T-helper 9 cell (primary cell): ENCODE measurements at regions not wholly inside any gene's neighbourhood (a gene's known extent, or its start where the extent isn't known, plus 50 kb on each side); places are given as distances from the start of the nearest gene placed in this dataset.
"Not testable (repeated sequence)": the region's sequence is repeated elsewhere in the genome, so short reads cannot be mapped to it uniquely, and the experiment has no call there.

Experiments
- DNase-seq: peaks from one replicate; pipeline ENCODE4 v3.0.0-alpha.2; 2020

DNA sequence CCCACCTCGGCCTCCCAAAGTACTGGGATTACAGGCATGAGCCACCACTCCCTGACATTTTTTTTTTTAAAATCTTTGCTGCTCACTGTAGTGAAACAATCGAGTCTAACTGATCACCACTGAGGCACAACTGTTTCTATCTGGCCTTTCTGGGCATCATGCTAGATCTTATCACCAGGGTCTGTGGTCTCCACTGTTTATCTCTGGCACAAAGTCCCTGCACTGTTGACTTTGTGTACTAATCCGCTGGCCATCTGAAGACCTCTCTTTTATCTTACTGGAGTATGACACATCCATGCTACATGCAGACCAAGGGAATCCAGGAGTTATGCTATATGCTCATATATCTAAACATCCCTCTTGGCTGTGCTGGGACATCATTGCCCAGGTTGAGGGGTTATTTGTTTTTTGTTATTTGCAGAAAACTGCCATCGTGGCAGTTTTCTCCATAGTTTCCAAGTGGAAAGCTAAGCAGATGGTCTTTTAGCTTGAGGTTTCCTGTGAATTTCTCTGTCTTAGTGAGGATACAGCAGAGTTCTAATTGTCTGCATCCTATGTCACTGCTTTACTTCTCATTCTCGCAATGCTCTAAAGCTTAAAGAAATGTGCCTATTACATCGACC lies 456.9 kb downstream of the CCER1 start:
- no peak for DNase-seq

DNA sequence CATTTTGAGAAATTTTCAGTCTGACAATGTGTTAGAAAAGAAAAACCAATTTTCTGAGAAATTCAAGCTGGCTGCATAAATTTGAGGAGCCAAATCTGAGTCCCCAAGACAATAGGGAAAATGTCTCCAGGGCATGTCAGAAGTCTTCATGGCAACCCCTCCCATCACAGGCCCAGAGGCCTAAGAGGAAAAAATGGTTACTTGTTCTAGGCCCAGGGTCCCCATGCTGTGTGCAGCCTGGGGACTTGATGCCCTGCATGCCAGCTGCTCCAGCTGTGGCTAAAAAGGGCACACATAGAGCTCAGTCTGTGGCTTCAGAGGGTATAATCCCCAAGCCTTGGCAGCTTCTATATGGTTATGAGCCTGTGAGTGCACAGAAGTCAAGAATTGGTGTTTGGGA lies 464.6 kb downstream of the CCER1 start:
- DNase-seq: no peak

DNA sequence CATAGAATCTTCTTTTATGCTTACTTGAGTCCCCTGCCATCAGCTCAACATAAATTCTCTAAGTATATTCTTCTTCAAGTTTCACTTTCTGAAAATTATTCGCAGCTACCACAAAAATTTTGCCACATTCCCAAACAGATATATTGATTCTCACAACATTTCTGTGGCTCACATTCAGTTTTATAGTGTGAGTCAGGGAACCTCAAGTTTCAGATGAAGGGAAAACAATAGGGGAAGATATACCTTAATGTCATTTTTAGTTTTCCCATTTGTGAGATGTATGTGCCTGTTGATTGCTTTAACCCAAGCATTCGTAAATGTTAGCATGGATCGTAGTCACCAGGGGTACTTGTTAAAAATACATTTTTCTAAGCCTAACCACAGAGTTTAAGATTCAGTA lies 465.8 kb downstream of the CCER1 start:
- no peak for DNase-seq

DNA sequence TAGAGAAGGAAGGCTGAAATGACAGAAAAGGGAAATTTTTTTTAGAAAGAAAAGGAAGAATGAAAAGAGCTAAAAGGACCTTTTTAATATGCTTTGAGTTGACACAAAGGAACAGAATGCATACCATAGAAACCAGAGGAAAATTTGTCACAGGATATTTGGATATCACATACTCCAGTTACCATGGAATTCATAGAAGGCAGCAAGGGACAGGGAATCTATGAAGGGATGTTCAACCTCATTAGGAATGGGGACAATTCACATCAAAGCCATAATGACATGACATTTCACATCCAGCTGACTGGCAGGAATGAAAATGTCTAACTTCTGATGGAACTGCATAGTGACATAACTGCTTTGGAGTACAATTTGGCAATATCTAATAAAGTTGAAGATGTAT lies 469.4 kb downstream of the CCER1 start:
- DNase-seq: no peak

DNA sequence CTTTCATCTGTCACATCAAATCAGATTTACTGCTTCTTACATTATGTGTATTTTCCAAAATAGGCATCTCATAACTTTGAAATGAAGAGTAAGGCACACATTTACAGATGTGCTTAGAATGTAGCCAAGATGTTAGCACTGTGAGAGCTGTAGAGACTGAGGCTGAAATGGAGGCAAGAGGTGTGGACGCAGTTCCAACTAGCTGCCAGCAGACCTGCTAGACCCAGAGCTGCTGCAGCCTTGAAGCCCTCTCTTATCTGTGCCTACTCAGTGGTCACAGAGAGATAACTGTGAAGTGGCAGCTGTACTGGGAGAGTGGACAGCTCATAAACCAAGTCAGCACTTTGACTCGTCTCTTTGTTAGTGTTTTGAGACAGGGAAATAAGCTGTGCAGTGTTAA lies 470.9 kb downstream of the CCER1 start:
- no peak for DNase-seq

DNA sequence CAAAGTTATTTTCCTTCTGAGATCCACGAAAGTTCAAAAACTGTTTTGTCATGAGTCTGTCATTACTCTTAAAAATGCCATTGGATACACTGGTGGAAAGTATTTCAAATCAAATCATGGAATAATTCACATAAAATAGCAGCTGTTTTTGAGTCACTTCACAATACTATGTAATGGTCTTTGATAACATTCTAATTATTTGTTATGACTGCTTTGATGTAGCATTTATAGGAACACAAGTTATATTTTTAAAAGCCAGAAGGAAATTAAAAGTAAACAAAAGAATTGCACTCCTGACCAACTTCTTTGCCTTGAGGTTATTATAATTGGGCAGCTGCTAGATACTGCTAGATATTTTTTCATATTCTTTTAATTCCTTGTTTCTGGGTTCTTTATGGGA lies 473.2 kb downstream of the CCER1 start:
- no peak for DNase-seq

DNA sequence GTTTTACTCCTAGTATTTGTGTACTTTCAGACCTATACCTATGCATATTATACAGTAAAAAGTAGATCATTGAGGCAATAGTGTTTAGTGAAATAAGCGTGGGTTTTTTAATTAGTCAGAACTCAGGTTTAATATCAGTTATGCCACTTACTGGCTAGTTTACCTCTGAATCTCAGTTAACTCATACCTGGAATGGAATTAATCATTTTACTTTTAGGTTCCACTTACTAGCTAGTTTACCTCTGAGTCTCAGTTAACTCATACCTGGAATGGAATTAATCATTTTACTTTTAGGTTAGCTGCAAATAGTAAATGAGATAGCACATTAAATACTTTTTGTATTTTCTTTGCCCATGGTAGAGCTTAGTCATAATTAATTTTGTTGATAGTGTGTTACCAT lies 475.7 kb downstream of the CCER1 start:
- DNase-seq: no peak

DNA sequence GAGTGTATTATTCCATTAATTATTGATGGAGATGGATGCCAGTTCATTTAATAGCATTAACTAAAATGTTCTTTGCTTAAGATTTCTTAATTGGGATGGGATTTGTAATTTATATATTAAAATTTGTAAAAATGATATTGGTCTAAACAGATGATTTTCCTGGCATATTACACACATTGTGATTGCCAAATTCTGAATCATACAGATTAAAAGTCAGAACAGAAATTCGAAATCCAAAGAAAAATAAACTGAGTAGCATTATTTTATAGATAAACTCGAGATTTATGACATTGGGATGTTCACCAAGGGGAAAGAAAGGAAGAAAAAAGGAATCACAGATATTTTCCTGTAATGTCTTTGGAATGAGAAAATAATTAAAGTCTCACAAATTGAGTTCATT lies 481.1 kb downstream of the CCER1 start:
- DNase-seq: no peak

DNA sequence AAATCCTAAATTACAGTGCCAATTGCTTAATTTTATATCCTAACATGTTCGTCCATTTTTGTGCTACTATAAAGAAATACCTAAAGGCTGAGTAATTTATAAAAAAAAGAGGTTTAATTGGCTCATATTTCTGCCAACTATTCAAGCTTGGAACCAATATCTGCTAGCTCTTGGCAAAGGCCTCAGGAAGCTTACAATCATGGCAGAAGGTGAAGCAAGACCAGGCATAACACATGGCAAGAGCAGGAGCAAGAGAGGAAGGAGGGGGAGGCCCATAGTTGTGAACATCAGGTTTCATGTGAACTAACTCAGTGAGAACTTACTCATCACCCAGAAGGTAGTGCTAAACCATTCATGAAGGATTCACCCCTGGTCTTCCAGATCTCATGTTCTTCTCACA lies 494.3 kb downstream of the CCER1 start:
- no peak for DNase-seq

DNA sequence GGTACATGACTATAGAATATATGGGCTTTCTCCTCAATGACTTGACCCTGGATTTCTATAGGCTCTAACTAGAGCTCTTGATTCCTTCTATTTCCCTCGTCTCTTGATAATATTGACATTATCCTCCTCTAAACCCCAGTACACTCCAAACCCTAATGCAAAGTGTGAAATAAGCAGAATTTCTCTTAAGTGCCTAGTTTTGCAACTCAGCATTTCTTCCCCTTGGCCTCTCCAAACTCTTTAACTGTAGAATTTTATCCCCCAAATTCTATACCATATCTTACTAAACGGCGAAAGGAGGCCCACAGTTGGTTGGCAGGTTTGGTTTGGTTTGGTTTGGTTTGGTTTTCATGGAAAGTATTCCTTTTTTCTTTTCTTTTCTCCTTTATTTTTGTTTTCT lies 498.7 kb downstream of the CCER1 start:
- no peak for DNase-seq

DNA sequence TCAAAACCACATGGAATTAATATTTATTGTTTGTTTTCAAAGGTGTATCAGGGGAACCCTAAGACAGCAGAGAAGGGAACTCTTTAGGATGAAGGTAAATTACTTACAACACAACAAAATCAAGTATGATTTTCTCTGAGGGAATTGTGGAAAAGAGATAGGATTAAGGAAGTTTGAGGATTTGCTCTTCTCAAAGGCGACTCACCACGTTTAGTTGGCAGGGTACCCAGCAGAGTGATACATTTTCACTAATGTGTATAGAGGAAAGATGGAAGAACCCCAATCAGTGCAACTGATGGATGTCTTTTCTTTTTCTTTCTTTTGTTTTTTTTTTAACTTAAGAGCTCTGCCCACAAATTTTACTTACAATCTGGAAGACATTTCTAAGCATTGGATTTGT lies 499.2 kb downstream of the CCER1 start:
- DNase-seq: no peak

DNA sequence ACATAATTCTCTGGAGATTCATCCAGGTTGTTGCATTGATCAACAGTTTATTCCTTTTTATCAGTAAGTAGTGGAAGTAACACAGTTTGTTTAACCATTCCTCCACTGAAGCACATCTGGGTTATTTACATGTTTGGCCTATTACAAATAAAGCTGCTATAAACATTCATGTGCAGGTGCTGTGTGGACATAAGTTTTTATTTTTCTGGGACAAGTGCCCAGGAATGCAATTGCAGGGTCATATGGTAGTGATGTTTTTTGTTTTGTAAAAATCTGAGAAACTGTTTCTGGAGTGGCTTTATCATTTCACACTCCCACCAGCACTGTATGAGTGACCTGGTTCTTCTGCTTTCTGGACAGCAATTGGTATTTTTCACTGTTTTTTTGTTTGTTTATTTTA lies 505.4 kb downstream of the CCER1 start:
- no peak for DNase-seq

DNA sequence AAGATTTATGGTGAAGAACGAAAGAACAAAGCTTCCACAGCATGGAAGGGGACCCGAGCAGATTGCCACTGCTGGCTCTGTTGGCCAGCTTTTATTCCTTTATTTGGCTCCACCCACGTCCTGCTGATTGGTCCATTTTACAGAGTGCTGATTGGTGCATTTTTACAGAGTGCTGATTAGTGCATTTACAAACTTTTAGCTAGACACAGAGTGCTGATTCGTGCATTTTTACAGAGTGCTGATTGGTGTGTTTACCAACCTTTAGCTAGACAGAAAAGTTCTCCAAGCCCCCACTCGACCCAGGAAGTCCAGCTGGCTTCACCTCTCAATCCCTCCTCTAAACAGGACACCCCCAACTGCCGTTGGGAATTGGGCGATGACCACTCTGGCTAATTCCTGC lies 511.5 kb downstream of the CCER1 start:
- not testable (repeated sequence) for DNase-seq

DNA sequence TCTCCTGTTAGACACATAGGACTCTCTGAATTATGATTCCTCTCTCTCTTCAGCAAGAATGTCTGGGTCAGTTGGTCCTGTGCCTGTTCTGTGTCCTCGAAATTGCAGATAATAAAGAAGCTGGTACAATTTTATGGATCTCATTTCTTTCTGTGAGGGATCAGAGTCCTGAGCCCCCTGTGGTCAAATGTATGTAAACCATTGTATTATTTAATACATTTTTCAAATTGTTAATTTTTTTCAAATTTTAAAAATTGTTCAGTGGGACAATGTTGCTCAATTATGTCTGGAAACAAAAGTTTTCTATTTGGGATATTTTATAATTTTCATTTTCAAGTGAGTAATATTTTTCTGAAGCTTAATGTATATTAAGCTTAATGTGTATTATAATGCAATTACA lies 513.5 kb downstream of the CCER1 start:
- no peak for DNase-seq

DNA sequence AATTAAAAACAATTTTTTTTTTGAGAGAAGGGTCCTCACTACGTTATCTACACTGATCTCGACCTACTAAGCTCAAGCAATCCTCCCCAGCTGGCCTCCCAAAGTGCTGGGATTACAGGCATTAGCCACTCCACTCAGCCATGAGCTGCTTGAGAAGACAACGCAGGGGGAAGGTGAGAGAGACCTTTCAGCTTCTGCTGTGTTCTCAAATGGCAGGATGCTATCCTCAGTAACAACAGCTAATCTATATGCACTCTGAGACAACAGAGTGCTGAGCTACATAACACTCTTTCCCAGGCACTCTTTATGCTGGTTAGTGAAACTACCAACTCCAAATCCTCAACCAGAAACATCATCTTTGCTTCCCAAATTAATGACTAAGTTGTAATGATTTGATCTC lies 526.1 kb downstream of the CCER1 start:
- DNase-seq: no peak

DNA sequence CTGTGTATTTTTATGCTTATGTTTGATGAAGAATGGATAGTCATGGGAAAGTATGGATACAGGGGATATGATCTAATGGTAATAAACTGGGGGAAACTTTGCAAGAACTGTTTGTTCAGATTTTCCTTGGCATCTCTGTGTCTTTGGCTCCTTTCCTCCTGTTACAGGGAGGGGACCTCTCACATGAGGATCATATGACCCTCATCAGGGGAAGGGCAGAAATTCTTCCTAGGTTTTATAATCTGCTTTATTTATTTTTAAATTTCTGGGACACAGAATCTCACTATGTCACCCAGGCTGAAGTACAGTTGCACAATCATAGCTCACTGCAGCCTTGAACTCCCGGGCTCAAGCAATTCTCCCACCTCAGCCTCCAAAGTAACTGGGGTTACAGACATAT lies 526.5 kb downstream of the CCER1 start:
- DNase-seq: no peak

DNA sequence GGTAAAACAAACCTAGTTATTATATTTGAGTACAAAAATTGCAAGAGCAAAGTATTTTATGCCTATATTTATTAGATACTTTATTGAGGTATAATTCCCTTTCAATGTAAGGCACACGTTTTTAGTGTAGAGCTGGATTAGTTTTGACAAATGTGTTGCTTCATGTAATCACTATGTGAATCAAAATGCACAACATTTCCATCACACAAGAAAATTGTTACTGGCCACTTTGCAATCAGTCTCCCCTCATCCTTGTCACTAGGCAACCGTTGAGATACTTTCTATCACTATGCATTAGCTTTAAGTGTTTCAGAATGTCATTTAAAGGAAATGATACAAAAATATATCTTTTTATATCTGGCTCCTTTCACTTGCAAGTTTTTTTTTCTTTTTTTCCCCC lies 531.0 kb downstream of the CCER1 start:
- DNase-seq: no peak

DNA sequence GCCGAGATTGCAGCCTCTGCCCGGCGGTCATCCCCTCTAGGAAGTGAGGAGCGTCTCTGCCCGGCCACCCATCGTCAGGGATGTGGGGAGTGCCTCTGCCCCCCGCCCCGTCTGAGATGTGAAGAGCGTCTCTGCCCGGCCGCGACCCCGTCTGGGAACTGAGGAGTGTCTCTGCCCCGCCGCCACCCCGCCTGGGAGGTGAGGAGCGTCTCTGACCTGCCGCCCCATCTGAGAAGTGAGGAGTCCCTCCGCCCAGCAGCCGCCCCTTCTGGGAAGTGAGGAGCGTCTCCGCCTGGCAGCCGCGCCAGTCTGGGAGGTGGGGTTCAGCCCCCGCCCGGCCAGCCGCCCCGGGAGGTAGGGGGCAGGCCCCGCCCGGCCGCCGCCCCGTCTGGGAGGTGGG lies 544.0 kb downstream of the CCER1 start:
- DNase-seq: no peak

DNA sequence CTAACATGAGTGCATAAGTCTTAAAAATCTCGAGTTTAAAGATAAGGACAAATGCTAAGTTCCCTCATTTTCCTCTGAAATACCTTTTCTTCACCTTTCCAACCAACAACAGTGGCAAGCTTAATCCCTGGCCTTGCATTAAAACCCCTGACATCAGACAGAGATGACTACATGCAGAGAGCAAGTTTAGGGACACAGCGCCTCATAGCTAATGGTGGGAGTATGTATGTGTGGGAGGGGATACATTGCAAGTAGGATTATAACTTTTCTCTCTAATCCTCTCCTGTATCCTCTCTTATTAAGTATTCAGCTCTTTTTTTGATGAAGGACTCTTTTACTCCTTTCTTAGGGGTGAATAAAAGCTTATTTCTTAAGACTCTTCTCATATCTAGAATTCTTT lies 547.1 kb downstream of the CCER1 start:
- no peak for DNase-seq

DNA sequence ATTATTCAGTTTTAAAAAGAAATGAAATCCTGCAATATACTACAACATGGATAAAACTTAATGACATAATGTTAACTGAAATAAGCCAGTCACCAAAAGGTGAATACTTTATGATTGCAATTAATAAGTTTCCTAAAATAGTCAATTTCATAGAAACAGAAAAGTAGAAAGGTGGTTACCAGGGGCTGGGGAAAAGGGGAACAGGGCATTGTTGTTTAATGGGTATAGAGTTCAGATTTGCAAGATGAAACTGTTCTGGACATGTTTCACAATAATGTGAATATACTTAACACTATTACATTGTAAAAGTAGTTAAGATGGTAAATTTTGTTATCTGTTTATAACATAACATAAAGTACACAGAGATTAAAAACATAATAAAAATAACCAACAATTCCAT lies 550.9 kb downstream of the CCER1 start:
- DNase-seq: no peak

DNA sequence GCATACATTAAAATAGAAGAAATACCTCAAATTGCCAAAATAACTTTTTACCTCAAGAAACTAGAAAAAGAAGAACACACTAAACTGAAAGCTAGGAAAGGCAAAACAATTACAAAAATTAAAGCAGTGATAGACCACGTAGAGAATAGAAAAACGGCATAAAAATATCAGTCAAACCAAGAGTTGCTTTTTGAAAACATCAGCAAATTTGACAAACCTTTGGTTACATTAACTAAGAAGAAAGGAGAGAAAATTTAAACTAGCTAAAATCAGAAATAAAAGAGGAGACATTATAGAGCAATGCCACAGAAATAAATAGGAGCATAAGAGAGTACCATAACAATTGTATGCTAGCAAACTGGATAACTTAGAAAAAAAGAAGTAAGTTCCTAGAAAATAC lies 553.8 kb downstream of the CCER1 start:
- DNase-seq: no peak

DNA sequence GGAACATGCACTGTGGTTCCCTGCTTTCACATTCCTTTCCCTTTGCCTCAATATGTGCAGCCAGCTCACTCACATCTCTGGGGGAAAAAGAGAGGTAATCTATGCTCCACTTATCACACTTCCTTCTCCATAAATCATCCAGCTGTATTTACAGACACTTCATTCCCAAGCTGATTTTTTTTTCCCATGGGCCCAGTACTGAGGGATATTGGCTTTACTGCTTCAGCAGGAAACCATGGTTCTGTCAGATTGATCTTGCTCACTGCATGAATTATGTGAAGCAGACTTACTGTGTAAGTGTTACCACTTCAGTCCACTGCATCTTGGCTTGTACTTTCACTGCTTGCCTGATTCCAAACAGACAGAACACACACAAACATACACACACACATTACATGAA lies 555.6 kb downstream of the CCER1 start:
- DNase-seq: no peak

DNA sequence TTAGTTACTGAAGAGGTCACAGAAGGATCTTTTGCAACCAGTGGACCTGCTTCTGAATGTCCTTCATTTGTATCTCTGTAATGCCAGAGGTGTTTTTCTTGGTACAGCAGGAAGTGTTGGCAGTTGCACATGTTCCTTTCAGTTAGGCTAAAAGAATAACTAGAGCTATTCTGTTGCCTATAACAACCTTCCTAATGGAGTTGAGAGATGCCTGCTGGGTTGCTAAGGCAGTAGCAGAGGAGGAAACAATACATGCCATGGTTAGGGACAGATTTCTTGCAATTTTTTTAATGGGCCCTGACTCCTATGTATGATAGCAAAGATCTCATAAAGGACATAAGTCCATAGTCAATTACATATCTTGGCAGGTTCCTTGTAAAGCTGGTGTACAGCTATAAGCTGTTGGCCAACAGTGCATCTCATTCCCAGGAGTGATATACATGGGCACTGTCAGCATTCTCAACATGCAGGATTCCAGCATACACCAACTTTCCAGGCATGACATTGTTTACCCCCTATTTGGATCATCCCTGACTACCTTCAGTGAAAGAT lies 556.6 kb downstream of the CCER1 start:
- DNase-seq: no peak

DNA sequence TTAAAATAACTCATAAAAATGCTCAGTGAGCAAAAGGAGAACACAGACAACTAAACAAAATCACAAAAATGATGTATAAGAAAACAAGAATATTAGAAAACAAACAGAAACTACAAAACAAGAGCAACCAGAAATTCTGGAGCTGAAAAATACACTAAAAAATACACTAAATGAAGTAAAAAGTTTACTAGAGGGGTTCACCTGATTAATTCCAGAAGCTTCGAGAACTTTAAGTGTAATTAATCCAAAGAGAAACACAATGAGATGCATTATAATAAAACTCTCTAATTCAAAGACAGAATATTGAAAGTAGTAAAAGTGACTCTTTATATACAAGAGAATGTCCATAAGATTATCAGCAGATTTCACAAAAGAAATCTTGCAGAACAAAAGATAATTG lies 558.4 kb downstream of the CCER1 start:
- DNase-seq: no peak

DNA sequence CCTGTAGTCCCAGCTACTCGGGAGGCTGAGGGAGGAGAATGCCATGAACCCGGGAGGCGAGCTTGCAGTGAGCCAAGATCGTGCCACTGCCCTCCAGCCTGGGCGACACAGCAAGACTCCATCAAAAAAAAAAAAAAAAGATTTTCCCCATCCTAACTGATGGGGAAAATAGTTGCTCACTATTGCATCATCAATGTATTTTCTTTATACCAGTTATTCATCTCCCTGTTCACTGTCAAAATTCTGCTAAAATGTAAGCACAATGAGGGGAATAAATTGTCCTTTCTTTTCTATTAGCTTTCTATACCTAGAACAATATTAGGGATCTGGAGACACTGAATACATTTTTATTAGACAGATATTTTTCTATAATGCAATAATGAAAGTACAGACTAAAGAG lies 561.3 kb downstream of the CCER1 start:
- no peak for DNase-seq

DNA sequence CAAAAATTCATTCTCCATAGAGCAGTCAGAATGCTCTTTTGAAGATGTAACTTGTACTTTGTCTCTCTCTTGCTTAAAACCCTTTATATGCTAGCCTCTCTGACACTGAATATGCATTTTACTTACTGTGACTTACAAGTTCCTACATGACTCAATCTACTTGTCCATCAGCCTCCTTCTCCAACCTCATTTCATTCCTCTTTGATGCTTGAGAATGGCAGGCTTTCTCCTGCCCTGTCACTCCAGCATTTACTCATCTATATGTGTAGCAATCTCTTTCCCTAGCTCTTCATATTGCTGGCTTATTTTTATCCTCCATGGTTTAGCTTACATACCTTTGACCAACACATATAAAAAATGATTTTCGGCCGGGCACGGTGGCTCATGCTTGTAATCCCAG lies 561.9 kb downstream of the CCER1 start:
- DNase-seq: no peak
